T-cell (primary cell): ENCODE measurements at regions not wholly inside any gene's neighbourhood (a gene's known extent, or its start where the extent isn't known, plus 50 kb on each side); places are given as distances from the start of the nearest gene placed in this dataset.
A peak's percentile ranks its signal among the peaks of the same experiment; 100 is the strongest.

ENCODE experiments used
- ATAC-seq, 4 experiments: fragments of 200-7000 bp in 3 of 4; fragments of 150-1000 bp in 1 of 4; cut with Tn5 transposase; replicated peaks in 1 of 4; 1 replicate in 3 of 4; 2 replicates in 1 of 4; pipeline ENCODE4 v1.10.0; 2021; ENCODE audit warnings: moderate library complexity in 3 of 4, mild to moderate bottlenecking in 2 of 4, moderate number of reproducible peaks in 1 of 4
- CTCF ChIA-PET, 2 donors: fragments of 300-600 bp; sonication (Branson Sonifier 250); formaldehyde crosslinking; loops; one replicate each; lab custom pipeline; 2022; ENCODE audit warnings: antibody characterized with exemption in 2 of 2; lab: Charles Lee
- POLR2A ChIA-PET, 2 donors: fragments of 300-600 bp; sonication (Branson Sonifier 250); formaldehyde crosslinking; loops; one replicate each; lab custom pipeline; 2022; ENCODE audit warnings: antibody characterized with exemption in 2 of 2; lab: Charles Lee
- DNase-seq, 35 experiments: peaks; one replicate each; pipeline versions ENCODE4 v3.0.0 to v3.0.0-alpha.2; 2013 to 2023
- H3K27ac ChIP-seq: one replicate; pipeline ENCODE4 v1.5.1; 2013; ENCODE audit warnings: low read length
- H3K27me3 ChIP-seq, 2 experiments: replicated peaks in 1 of 2; 1 replicate in 1 of 2; 2 replicates in 1 of 2; pipeline versions ENCODE4 v1.6.1 to v1.7.0; 2013; ENCODE audit warnings: low read length in 1 of 2, mixed read lengths in 1 of 2; ENCODE audit not compliant: control insufficient read depth in 2 of 2, insufficient read depth in 2 of 2; ENCODE audit errors: extremely low read depth in 1 of 2
- H3K36me3 ChIP-seq, 2 donors: 1 replicate in 1 of 2; 2 replicates in 1 of 2; pipeline versions ENCODE4 v1.6.1 to v1.7.0; 2013; ENCODE audit warnings: low read length in 1 of 2; ENCODE audit not compliant: control insufficient read depth in 2 of 2, insufficient read depth in 1 of 2; ENCODE audit errors: extremely low read depth in 1 of 2
- H3K4me1 ChIP-seq, 2 experiments: 1 replicate in 1 of 2; 2 replicates in 1 of 2; pipeline versions ENCODE4 v1.6.1 to v1.7.0; 2013; ENCODE audit warnings: low read length in 2 of 2, mixed read lengths in 1 of 2; ENCODE audit not compliant: insufficient read depth in 2 of 2, control insufficient read depth in 1 of 2; ENCODE audit errors: extremely low read depth in 1 of 2
- H3K4me3 ChIP-seq, 2 donors: 1 replicate in 1 of 2; 2 replicates in 1 of 2; pipeline versions ENCODE4 v1.5.1 to v1.7.0; 2013; ENCODE audit warnings: mild to moderate bottlenecking in 2 of 2, low read length in 1 of 2, moderate library complexity in 1 of 2; ENCODE audit not compliant: control insufficient read depth in 1 of 2; ENCODE audit errors: extremely low read depth in 1 of 2
- H3K9me3 ChIP-seq: 2 replicates; pipeline ENCODE4 v1.7.0; 2013
- H3K27ac Mint-ChIP-seq, 2 donors: one replicate each; pipeline ENCODE4 v1.8.0; 2020 to 2021; ENCODE audit warnings: mild to moderate bottlenecking in 2 of 2, mixed read lengths in 2 of 2
- H3K27me3 Mint-ChIP-seq, 2 donors: one replicate each; pipeline ENCODE4 v1.8.0; 2021 to 2022; ENCODE audit warnings: mixed read lengths in 2 of 2
- H3K36me3 Mint-ChIP-seq: one replicate; pipeline ENCODE4 v1.8.0; 2021; ENCODE audit warnings: mixed read lengths
- H3K4me1 Mint-ChIP-seq, 3 donors: one replicate each; pipeline ENCODE4 v1.8.0; 2020 to 2022; ENCODE audit warnings: mixed read lengths in 3 of 3, mild to moderate bottlenecking in 1 of 3
- H3K4me3 Mint-ChIP-seq, 3 donors: one replicate each; pipeline ENCODE4 v1.8.0; 2020 to 2022; ENCODE audit warnings: mild to moderate bottlenecking in 3 of 3, mixed read lengths in 3 of 3, moderate library complexity in 3 of 3
- H3K9me3 Mint-ChIP-seq, 3 donors: one replicate each; pipeline ENCODE4 v1.8.0; 2020 to 2022; ENCODE audit warnings: mixed read lengths in 3 of 3
- WGBS: methylation state at CpG from one replicate; pipeline ENCODE4 v1.1.5; 2013; ENCODE audit warnings: missing lambda C conversion rate; ENCODE audit not compliant: insufficient coverage; 5-methylcytosine and 5-hydroxymethylcytosine counted together

DNA sequence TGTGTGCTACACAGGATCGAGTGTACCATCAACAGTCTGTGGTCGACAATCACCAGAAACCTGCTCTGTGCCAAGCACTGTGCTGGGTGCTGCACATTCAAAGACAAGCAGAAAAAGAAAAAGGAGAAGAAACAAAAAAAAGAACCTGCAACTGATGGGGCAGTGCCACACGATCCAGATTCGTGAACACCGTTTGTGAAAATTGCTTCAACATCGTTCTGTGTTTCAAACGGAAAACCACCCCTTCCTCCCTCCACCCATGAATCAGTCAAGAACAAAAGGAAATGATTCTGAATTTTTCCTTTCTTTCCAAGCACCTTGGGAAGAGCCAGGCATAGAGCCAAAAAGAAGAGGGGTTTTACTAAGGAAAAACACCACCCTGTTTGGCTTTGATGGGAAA is 129.2 kb upstream of the ARID1B start:
- H3K27ac ChIP-seq: no peak overlapping the region
- H3K4me3 ChIP-seq: no peak overlapping the region
- Mint-ChIP-seq H3K4me1 (peaks cover 20 to 25% (median 21%) of the 10 kb centered on the region in 3 donors), H3K27ac (no peak overlapping the region), H3K27me3 (peaks cover 25 to 29% of the 10 kb centered on the region in 2 donors), H3K9me3 (no peaks in the 10 kb centered on the region), H3K4me3 (peak overlapping the region in 2 of 3 donors; percentile 13 to 45), H3K36me3 (no peaks in the 10 kb centered on the region)
- no peak for ATAC-seq
- no peaks in the 10 kb centered on the region for H3K9me3 ChIP-seq
- ChIA-PET CTCF (no interaction called here), POLR2A (no interaction called here)
- peaks cover 0 to 11% of the 10 kb centered on the region in 2 experiments for H3K27me3 ChIP-seq
- WGBS: 11% methylated on average over 6 of the region's 7 CpGs
- H3K36me3 ChIP-seq: no peaks in the 10 kb centered on the region
- H3K4me1 ChIP-seq: no peaks in the 10 kb centered on the region
- no peak for DNase-seq

GRCh38 chr6:156647140-156647784 is 129.9 kb upstream of the ARID1B start:
- H3K9me3 Mint-ChIP-seq: no peaks in the 10 kb centered on the region
- no peak for DNase-seq
- no peak overlapping the region for H3K27ac ChIP-seq
- ChIA-PET POLR2A (no interaction called here), CTCF (interaction anchor here in 1 of 2 donors (0.7 kb wide), 1 partner anchor 133 kb away, joined by 8 read pairs; no protein-coding TSS in a partner anchor)
- peaks cover 20 to 25% (median 21%) of the 10 kb centered on the region in 3 donors for H3K4me1 Mint-ChIP-seq
- no peaks in the 10 kb centered on the region for H3K9me3 ChIP-seq
- 17% methylated on average over 3 of the region's 9 CpGs for WGBS
- peaks cover 0 to 11% of the 10 kb centered on the region in 2 experiments for H3K27me3 ChIP-seq
- no peak overlapping the region for H3K27ac Mint-ChIP-seq
- ATAC-seq: no peak
- H3K4me1 ChIP-seq: no peaks in the 10 kb centered on the region
- peaks cover 25 to 29% of the 10 kb centered on the region in 2 donors for H3K27me3 Mint-ChIP-seq
- H3K4me3 Mint-ChIP-seq: peak overlapping the region; percentile 22 to 45 (median 36)
- H3K4me3 ChIP-seq: no peak overlapping the region
- H3K36me3 Mint-ChIP-seq: no peaks in the 10 kb centered on the region
- no peaks in the 10 kb centered on the region for H3K36me3 ChIP-seq

DNA sequence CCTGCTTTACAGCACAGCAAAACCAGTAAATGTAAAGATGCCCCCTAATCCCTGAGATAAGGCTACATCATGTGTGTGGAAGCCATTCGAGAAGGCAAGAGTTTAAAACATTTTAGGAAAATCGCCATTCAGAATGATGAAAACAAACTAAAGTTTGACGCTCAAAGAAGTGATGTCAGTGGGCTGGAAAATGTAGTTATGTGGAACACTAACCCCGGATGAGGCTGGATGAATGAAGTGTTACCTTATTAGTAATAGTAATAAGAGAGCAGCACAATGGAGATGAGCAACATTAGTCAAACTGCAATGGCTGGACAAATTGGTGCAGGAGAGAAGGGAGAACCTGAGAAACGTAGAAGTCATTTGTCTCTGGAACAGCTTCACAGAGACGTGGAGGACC is 130.7 kb upstream of the ARID1B start:
- no peak overlapping the region for H3K27ac Mint-ChIP-seq
- H3K36me3 Mint-ChIP-seq: no peaks in the 10 kb centered on the region
- Histone ChIP-seq H3K27me3 (peaks cover 0 to 13% of the 10 kb centered on the region in 2 experiments), H3K36me3 (no peaks in the 10 kb centered on the region), H3K4me3 (no peak overlapping the region), H3K9me3 (no peaks in the 10 kb centered on the region), H3K4me1 (no peaks in the 10 kb centered on the region), H3K27ac (no peak overlapping the region)
- H3K4me1 Mint-ChIP-seq: peaks cover 20 to 25% (median 21%) of the 10 kb centered on the region in 3 donors
- peaks cover 25 to 29% of the 10 kb centered on the region in 2 donors for H3K27me3 Mint-ChIP-seq
- H3K9me3 Mint-ChIP-seq: no peaks in the 10 kb centered on the region
- WGBS: 74% methylated on average over 5 of the region's 6 CpGs
- CTCF ChIA-PET: interaction anchor here in 1 of 2 donors (0.7 kb wide), 1 partner anchor 134 kb away, joined by 8 read pairs; no protein-coding TSS in a partner anchor
- peak overlapping the region in 1 of 3 donors; percentile 37 for H3K4me3 Mint-ChIP-seq
- no peak for DNase-seq
- POLR2A ChIA-PET: no interaction called here
- no peak for ATAC-seq

GRCh38 chr6:156645097-156645496 is 132.1 kb upstream of the ARID1B start:
- CTCF ChIA-PET: no interaction called here
- POLR2A ChIA-PET: no interaction called here
- no peaks in the 10 kb centered on the region for H3K4me1 ChIP-seq

DNA sequence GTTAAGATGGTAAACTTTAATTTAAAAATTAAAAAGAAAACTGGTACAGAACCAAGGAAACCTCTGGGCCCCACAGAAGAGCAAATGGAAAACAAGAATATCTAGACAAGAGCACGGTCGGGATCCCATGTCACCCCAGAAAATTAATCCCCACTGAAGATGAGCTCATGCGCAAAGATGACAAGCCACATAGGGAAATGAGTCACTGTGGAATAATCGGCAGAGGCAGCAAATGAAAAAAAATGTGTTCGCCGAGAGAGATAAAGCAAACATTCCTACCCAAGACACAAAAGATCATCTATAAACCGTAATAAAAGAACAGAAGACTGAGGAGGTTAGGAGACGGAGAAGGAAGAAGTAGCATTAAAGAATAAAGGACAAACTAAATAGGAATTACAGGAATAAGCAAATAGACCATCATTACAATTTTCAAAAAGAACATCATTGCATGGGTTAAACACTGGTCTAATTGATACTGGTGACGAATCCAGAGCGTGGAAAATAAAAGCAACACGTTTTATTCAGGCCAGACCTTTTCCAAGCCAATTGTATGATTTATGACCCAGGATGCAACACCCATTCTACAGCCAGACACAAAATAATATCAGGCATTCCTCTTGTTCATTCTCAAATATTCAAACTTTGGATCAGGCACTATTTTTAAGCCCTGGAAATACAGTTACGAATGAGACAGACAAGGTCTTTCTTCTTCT is 138.0 kb upstream of the ARID1B start:
- H3K4me1 ChIP-seq: peaks cover 5 to 11% of the 10 kb centered on the region in 2 experiments
- WGBS: 100% methylated on average over 2 of the region's 12 CpGs
- no peaks in the 10 kb centered on the region for H3K9me3 ChIP-seq
- no peak for DNase-seq
- Mint-ChIP-seq H3K27me3 (peaks cover 0 to 4% of the 10 kb centered on the region in 2 donors), H3K27ac (no peak overlapping the region), H3K4me3 (no peak overlapping the region), H3K36me3 (no peaks in the 10 kb centered on the region), H3K9me3 (no peaks in the 10 kb centered on the region), H3K4me1 (peaks cover 13 to 18% (median 17%) of the 10 kb centered on the region in 3 donors)
- no peak overlapping the region for H3K4me3 ChIP-seq
- ChIA-PET POLR2A (no interaction called here), CTCF (interaction anchor here in 1 of 2 donors (0.6 kb wide), 1 partner anchor 10 kb away, joined by 3 read pairs; no protein-coding TSS in a partner anchor)
- H3K36me3 ChIP-seq: no peaks in the 10 kb centered on the region
- H3K27me3 ChIP-seq: peaks cover 0 to 4% of the 10 kb centered on the region in 2 experiments
- no peak overlapping the region for H3K27ac ChIP-seq
- ATAC-seq: no peak

More at GRCh38 chr6:156645097-156645496, 132.1 kb upstream of the ARID1B start:
- H3K27me3 Mint-ChIP-seq: peaks cover 25 to 29% of the 10 kb centered on the region in 2 donors
- Histone ChIP-seq H3K36me3 (no peaks in the 10 kb centered on the region), H3K9me3 (no peaks in the 10 kb centered on the region), H3K27me3 (peaks cover 0 to 14% of the 10 kb centered on the region in 2 experiments), H3K4me3 (no peak overlapping the region), H3K27ac (no peak overlapping the region)
- no peak overlapping the region for H3K4me3 Mint-ChIP-seq
- 87% methylated on average over 3 of the region's 5 CpGs for WGBS
- no peak overlapping the region for H3K27ac Mint-ChIP-seq
- peaks cover 20 to 25% (median 21%) of the 10 kb centered on the region in 3 donors for H3K4me1 Mint-ChIP-seq
- H3K36me3 Mint-ChIP-seq: no peaks in the 10 kb centered on the region
- H3K9me3 Mint-ChIP-seq: no peaks in the 10 kb centered on the region
- DNase-seq: no peak
- no peak for ATAC-seq

DNA sequence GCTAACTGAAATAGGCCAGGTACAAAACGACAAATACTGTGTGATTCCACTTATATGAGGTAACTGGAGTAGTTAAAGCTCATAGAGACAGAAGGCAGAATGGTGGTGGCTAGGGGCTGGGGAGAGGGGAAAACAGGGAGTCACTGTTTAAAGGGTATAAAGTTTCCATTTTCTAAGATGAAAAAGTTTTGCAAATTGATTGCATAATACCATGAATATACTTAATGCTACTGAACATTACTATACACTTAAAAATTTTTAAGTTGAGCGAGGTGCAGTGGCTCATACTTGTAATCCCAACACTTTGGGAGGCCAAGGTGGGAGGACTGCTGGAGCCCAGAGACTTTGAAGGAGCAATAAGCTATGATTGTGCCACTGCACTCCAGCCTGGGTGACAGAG is 138.6 kb upstream of the ARID1B start:
- POLR2A ChIA-PET: no interaction called here
- Histone ChIP-seq H3K36me3 (no peaks in the 10 kb centered on the region), H3K9me3 (no peaks in the 10 kb centered on the region), H3K27me3 (peaks cover 0 to 4% of the 10 kb centered on the region in 2 experiments), H3K27ac (no peak overlapping the region), H3K4me1 (peaks cover 6 to 17% of the 10 kb centered on the region in 2 experiments), H3K4me3 (no peak overlapping the region)
- CTCF ChIA-PET: interaction anchor here in 1 of 2 donors (0.6 kb wide), 1 partner anchor 9 kb away, joined by 3 read pairs; no protein-coding TSS in a partner anchor
- Mint-ChIP-seq H3K36me3 (no peaks in the 10 kb centered on the region), H3K9me3 (no peaks in the 10 kb centered on the region), H3K4me1 (peaks cover 19 to 23% (median 23%) of the 10 kb centered on the region in 3 donors), H3K27ac (no peak overlapping the region), H3K4me3 (no peak overlapping the region), H3K27me3 (peaks cover 0 to 4% of the 10 kb centered on the region in 2 donors)
- DNase-seq (no peak), ATAC-seq (no peak)
- 50% methylated on average over 1 of the region's 2 CpGs for WGBS
